ENCODE measurements at regions not wholly inside any gene's neighbourhood (a gene's known extent, or its start where the extent isn't known, plus 50 kb on each side); places are given as distances from the start of the nearest gene placed in this dataset.
"Not testable (repeated sequence)": the region's sequence is repeated elsewhere in the genome, so short reads cannot be mapped to it uniquely, and the experiment has no call there.

DNA sequence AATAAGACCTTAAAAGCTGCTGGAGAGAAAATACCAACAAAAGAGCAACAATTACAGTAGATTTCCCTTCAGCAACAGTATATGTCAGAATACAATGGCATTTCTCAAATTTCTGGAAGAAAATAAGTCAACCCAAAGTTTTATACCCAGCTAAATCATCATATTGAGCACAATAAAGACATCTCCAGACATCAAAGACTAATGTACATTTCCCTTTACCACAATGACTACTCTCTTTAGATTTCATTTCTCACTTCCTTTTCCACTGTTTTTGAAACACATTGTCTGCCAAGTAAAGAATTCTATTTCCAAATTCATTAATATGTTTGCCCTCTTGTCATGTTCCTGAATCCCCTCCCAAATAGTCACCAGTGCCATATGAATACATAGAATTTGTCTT lies 111.4 kb downstream of the POU4F1 start:
- Histone ChIP-seq H3K9ac (no peak overlapping the region), H4K20me1 (ENCODE audit: low read depth) (no peaks in the 10 kb centered on the region), H2AFZ (replicated peaks) (no peak overlapping the region), H3K36me3 (no peaks in the 10 kb centered on the region), H3K27me3 (no peaks in the 10 kb centered on the region), H3K4me2 (no peak overlapping the region), H3K79me2 (ENCODE audit: low read depth) (no peaks in the 10 kb centered on the region), H3K27ac (no peak overlapping the region), H3K9me3 (ENCODE audit: low read depth) (peaks cover 4% of the 10 kb centered on the region), H3K4me3 (no peak overlapping the region), H3F3A (ENCODE audit: low read depth) (no peaks in the 10 kb centered on the region), H3K4me1 (no peaks in the 10 kb centered on the region)
- no peak overlapping the region for H3K4me3 Mint-ChIP-seq
- H3K36me3 Mint-ChIP-seq, result no peaks in the 10 kb centered on the region
- DNase-seq (ENCODE audit: low spot score), result no peak
- H3K9me3 Mint-ChIP-seq, result peaks cover 13% of the 10 kb centered on the region
- peaks cover 6% of the 10 kb centered on the region for H3K4me1 Mint-ChIP-seq
- peaks cover 4% of the 10 kb centered on the region for H3K27me3 Mint-ChIP-seq (ENCODE audit: insufficient read depth, low read depth)
- TF ChIP-seq EZH2phosphoT487 (IDR thresholded peaks at IDR 0.05) (no peak), EZH2 (IDR thresholded peaks at IDR 0.05) (no peak)
- TF ChIP-seq, protein P1, sequence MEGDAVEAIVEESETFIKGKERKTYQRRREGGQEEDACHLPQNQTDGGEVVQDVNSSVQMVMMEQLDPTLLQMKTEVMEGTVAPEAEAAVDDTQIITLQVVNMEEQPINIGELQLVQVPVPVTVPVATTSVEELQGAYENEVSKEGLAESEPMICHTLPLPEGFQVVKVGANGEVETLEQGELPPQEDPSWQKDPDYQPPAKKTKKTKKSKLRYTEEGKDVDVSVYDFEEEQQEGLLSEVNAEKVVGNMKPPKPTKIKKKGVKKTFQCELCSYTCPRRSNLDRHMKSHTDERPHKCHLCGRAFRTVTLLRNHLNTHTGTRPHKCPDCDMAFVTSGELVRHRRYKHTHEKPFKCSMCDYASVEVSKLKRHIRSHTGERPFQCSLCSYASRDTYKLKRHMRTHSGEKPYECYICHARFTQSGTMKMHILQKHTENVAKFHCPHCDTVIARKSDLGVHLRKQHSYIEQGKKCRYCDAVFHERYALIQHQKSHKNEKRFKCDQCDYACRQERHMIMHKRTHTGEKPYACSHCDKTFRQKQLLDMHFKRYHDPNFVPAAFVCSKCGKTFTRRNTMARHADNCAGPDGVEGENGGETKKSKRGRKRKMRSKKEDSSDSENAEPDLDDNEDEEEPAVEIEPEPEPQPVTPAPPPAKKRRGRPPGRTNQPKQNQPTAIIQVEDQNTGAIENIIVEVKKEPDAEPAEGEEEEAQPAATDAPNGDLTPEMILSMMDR (IDR thresholded peaks at IDR 0.05), result no peak
- no peak overlapping the region for H3K27ac Mint-ChIP-seq

DNA sequence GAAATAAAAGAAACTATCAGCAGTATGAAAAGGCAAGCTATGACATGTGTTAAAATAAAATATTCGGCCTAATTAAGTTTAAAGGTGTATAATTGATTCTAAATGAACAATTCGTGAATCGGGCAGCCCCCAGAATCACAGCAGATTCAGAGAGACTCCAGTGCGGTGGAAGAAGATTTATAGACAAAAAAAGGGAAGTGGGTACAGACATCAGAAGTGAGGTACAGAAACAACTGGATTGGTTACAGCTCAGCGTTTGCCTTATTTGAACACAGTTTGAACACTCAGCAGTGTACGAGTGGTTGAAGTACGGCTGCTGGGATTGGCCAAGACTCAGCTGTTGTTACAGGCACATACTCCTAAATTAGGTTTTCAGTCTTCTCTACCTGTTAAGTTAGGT lies 113.1 kb downstream of the POU4F1 start:
- H3K9ac ChIP-seq; H3K27me3 ChIP-seq; H3K27ac Mint-ChIP-seq; H3K4me3 Mint-ChIP-seq; H3F3A ChIP-seq (ENCODE audit: low read depth); DNase-seq (ENCODE audit: low spot score); H3K9me3 ChIP-seq (ENCODE audit: low read depth); H3K4me3 ChIP-seq; H3K36me3 ChIP-seq; H3K4me1 ChIP-seq; H4K20me1 ChIP-seq (ENCODE audit: low read depth); H3K4me2 ChIP-seq; H3K4me1 Mint-ChIP-seq; H3K27ac ChIP-seq; H3K27me3 Mint-ChIP-seq (ENCODE audit: insufficient read depth, low read depth); H3K79me2 ChIP-seq (ENCODE audit: low read depth); H3K36me3 Mint-ChIP-seq: not testable (repeated sequence)
- H2AFZ ChIP-seq (replicated peaks), result peak overlapping the region; percentile 26
- H3K9me3 Mint-ChIP-seq, result peaks cover 13% of the 10 kb centered on the region

DNA sequence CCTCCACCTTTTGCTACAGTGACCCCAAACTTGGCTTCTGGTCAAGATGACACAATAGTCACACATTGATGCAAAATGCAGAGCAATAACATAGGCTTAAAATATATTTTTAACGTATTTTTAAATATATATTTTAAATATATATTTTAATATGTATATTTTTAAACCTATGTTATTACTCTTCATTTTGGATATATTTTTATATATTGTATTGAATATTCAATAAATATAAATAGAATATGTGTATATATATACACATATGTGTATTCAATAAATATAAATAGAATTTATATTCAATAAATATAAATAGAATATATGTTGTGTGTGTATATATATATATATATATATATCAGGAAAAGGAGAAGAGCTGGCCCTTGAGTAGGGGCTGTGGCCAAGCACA lies 115.6 kb downstream of the POU4F1 start:
- H3K36me3 Mint-ChIP-seq, result no peaks in the 10 kb centered on the region
- Histone ChIP-seq H3K27ac (no peak overlapping the region), H2AFZ (replicated peaks) (no peak overlapping the region), H3K4me3 (no peak overlapping the region), H3K4me2 (no peak overlapping the region), H3K79me2 (ENCODE audit: low read depth) (no peaks in the 10 kb centered on the region), H3K36me3 (no peaks in the 10 kb centered on the region), H3K4me1 (no peaks in the 10 kb centered on the region), H3F3A (ENCODE audit: low read depth) (no peaks in the 10 kb centered on the region), H4K20me1 (ENCODE audit: low read depth) (no peaks in the 10 kb centered on the region), H3K27me3 (no peaks in the 10 kb centered on the region), H3K9ac (no peak overlapping the region), H3K9me3 (ENCODE audit: low read depth) (peaks cover 4% of the 10 kb centered on the region)
- no peak for DNase-seq (ENCODE audit: low spot score)
- peaks cover 2% of the 10 kb centered on the region for H3K27me3 Mint-ChIP-seq (ENCODE audit: insufficient read depth, low read depth)
- no peak overlapping the region for H3K27ac Mint-ChIP-seq
- H3K4me1 Mint-ChIP-seq, result no peaks in the 10 kb centered on the region
- TF ChIP-seq, protein P1 (IDR thresholded peaks at IDR 0.05), result no peak
- TF ChIP-seq EZH2 (IDR thresholded peaks at IDR 0.05) (no peak), EZH2phosphoT487 (IDR thresholded peaks at IDR 0.05) (no peak)
- no peak overlapping the region for H3K4me3 Mint-ChIP-seq
- peaks cover 11% of the 10 kb centered on the region for H3K9me3 Mint-ChIP-seq

DNA sequence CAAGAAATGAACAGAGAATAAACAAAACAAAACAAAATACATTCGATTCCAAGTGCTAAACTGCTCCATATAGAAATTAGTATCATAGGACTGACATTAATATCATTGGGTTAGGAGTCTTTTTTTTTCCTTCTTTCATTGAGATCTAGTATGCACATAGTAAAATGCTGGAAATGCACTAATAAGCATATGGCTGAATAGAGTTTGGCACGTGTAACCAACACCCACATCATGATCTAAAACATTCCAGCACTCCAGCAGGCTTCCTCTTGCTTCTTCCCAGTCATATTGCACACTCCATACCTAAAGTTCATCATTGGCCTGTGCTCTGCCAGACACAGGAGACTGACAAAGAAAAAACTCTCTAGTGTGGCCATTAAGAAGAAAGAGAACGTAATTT lies 117.5 kb downstream of the POU4F1 start:
- Mint-ChIP-seq H3K27me3 (ENCODE audit: insufficient read depth, low read depth) (peaks cover 2% of the 10 kb centered on the region), H3K27ac (no peak overlapping the region), H3K9me3 (no peaks in the 10 kb centered on the region), H3K4me3 (no peak overlapping the region), H3K4me1 (no peaks in the 10 kb centered on the region), H3K36me3 (no peaks in the 10 kb centered on the region)
- H4K20me1 ChIP-seq (ENCODE audit: low read depth), result no peaks in the 10 kb centered on the region
- no peak for TF ChIP-seq EZH2phosphoT487 (IDR thresholded peaks at IDR 0.05)
- TF ChIP-seq, protein P1 (IDR thresholded peaks at IDR 0.05), result no peak
- TF ChIP-seq EZH2 (IDR thresholded peaks at IDR 0.05), result no peak
- H3K79me2 ChIP-seq (ENCODE audit: low read depth), result no peaks in the 10 kb centered on the region
- no peak overlapping the region for H3K9ac ChIP-seq
- H3K4me2 ChIP-seq, result no peak overlapping the region
- peak overlapping the region; percentile 59 for H2AFZ ChIP-seq (replicated peaks)
- no peaks in the 10 kb centered on the region for H3K9me3 ChIP-seq (ENCODE audit: low read depth)
- H3F3A ChIP-seq (ENCODE audit: low read depth), result no peaks in the 10 kb centered on the region
- H3K27ac ChIP-seq, result no peak overlapping the region
- H3K27me3 ChIP-seq, result no peaks in the 10 kb centered on the region
- H3K4me1 ChIP-seq, result no peaks in the 10 kb centered on the region
- no peaks in the 10 kb centered on the region for H3K36me3 ChIP-seq
- H3K4me3 ChIP-seq, result no peak overlapping the region
- DNase-seq (ENCODE audit: low spot score), result no peak

Measured in neural progenitor cell (in vitro differentiated cells).